Kidney epithelial cell (primary cell): ENCODE measurements at regions not wholly inside any gene's neighbourhood (a gene's known extent, or its start where the extent isn't known, plus 50 kb on each side); places are given as distances from the start of the nearest gene placed in this dataset.

Experiments
- DNase-seq: peaks from one replicate; pipeline ENCODE4 v3.0.0-alpha.2; 2010; ENCODE audit warnings: low read depth
- H3K27me3 ChIP-seq: 2 replicates; pipeline ENCODE4 v1.6.0; 2011; ENCODE audit warnings: low read length; ENCODE audit not compliant: control insufficient read depth, insufficient read depth
- H3K36me3 ChIP-seq: 2 replicates; pipeline ENCODE4 v1.5.1; 2011; ENCODE audit warnings: low read length; ENCODE audit not compliant: control insufficient read depth, insufficient read depth
- H3K4me3 ChIP-seq: 2 replicates; pipeline ENCODE4 v1.5.1; 2011; ENCODE audit warnings: low read depth, mild to moderate bottlenecking, control low read depth, low read length
- CTCF ChIP-seq: IDR thresholded peaks from 2 replicates; pipeline ENCODE4 v1.5.1; 2011; ENCODE audit warnings: mild to moderate bottlenecking, moderate library complexity, low read length, control low read depth, inconsistent platforms; ENCODE audit not compliant: insufficient read depth, poor library complexity, severe bottlenecking

DNA sequence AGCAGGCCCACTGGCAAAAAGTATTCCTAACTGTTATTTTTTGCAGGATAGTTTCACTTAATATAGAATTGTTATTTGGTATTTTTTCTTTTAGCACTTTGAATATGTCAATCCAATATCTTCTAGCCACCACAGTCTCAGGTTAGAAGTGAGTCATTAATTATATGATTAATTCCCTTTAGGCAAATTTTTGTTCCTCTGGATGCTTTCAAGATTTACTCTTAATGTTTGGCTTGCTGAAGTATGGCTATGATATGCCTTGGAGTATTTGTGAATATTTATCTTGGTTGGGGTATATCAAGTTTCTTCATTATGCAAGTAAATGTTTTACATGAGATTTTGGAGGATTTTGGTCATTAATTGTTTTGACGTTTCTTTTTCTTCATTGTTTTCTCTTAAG, 152.1 kb upstream of the ALCAM start:
- H3K4me3 ChIP-seq, result no peak overlapping the region
- DNase-seq, result no peak
- no peaks in the 10 kb centered on the region for H3K27me3 ChIP-seq
- no peaks in the 10 kb centered on the region for H3K36me3 ChIP-seq
- no peak for TF ChIP-seq CTCF

DNA sequence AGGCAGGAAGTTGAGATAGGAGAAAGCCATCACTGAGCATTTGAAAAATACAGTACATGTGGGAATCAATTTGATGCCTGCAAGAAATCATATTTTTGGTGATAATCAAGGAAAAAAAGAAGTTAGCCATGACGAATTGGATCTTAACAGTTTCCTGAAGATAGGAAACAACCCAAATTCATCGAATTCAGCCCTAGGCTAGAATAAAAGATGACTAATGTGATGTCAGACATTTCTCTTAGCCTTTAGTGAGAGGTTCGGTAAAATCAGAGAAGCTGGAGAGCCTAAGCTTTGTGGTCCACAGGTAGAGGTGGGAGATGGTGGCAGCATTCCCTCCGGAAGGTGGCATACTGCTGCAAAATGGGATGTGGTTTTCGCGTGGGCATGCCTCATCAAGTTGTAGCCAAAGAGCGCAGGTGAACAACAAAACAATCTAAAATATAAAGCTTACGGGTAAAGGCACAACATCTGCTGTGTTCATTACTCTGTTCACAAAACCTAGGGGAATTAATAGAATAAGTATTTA, 144.1 kb upstream of the ALCAM start:
- Histone ChIP-seq H3K4me3 (no peak overlapping the region), H3K36me3 (no peaks in the 10 kb centered on the region), H3K27me3 (no peaks in the 10 kb centered on the region)
- TF ChIP-seq CTCF, result no peak
- no peak for DNase-seq

GRCh38 chr3:105223815-105224214, 142.9 kb upstream of the ALCAM start:
- no peak overlapping the region for H3K4me3 ChIP-seq
- TF ChIP-seq CTCF, result no peak
- no peaks in the 10 kb centered on the region for H3K27me3 ChIP-seq
- no peaks in the 10 kb centered on the region for H3K36me3 ChIP-seq
- no peak for DNase-seq

- Histone ChIP-seq H3K36me3 (no peaks in the 10 kb centered on the region), H3K4me3 (no peak overlapping the region), H3K27me3 (no peaks in the 10 kb centered on the region)
- no peak for DNase-seq
- no peak for TF ChIP-seq CTCF
Measured at GRCh38 chr3:105228696-105229095, 138.0 kb upstream of the ALCAM start.

DNA sequence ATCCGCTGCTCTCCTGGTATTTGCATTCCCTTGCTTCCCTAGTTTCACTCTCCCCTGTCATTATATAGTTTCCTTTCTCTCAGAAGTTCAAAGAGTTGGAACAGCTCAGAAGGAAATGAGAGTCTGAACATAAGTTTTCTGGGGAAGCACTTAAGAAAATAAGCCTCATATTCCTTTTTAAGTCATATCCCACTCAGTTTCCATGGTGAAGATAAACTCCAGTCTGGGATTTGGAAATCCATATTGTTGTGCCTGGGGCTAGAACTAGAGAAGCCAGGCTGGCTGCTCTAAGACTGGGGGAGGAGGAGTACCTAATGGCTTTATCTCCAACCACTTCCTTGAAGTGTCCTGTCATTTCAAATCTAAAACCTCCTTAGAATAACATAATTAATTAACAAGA, 134.2 kb upstream of the ALCAM start:
- no peak for DNase-seq
- no peak overlapping the region for H3K4me3 ChIP-seq
- TF ChIP-seq CTCF, result no peak
- H3K27me3 ChIP-seq, result no peaks in the 10 kb centered on the region
- no peaks in the 10 kb centered on the region for H3K36me3 ChIP-seq

DNA sequence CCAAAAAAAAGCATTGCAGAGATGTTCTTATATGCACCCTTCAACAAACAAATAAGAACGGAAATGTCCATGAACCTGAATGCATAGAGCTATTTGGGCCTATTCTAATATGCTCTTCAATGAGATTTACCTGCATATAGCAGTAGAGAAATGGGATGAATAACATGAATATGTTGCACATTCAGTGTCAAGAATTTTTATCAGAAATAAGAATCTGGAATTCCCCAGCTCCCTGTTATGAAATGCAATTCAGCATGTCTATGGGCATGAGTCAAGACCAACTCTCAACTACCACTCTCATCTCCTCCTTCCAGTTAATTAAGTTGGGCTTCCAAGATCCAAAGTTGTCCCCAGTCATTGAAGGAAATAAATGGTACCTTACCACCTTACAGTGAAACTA, 133.7 kb upstream of the ALCAM start:
- Histone ChIP-seq H3K36me3 (no peaks in the 10 kb centered on the region), H3K27me3 (no peaks in the 10 kb centered on the region), H3K4me3 (no peak overlapping the region)
- TF ChIP-seq CTCF, result no peak
- DNase-seq, result no peak
